Activated naive CD4-positive, alpha-beta T cell (primary cell): ENCODE measurements at regions not wholly inside any gene's neighbourhood (a gene's known extent, or its start where the extent isn't known, plus 50 kb on each side); places are given as distances from the start of the nearest gene placed in this dataset.
"Not testable (repeated sequence)": the region's sequence is repeated elsewhere in the genome, so short reads cannot be mapped to it uniquely, and the experiment has no call there.

Experiments
- DNase-seq, 4 experiments: peaks; one replicate each; lab custom pipeline; 2025; lab: John Stamatoyannopoulos, UW

DNA sequence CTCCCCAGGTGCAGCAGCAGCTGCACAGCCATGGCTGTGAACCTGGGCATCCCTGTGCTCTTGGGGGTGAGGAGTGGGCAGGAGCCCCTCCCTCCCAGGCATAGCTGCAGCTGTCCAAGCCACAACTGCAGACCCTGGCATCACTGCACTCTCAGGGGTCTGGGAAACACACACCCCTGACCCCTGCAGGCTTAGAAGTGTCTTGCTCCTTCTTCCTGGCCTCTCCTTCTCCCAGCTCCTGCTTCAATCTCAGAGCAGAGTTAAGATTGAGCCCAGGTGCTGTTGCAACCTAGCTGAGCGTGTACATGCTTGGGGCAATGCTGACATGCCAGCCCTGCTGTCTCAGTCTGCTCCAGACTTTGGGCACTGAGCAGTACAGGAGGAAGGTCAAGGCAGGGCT is 833.6 kb downstream of the FLRT2 start:
- no peak for DNase-seq

DNA sequence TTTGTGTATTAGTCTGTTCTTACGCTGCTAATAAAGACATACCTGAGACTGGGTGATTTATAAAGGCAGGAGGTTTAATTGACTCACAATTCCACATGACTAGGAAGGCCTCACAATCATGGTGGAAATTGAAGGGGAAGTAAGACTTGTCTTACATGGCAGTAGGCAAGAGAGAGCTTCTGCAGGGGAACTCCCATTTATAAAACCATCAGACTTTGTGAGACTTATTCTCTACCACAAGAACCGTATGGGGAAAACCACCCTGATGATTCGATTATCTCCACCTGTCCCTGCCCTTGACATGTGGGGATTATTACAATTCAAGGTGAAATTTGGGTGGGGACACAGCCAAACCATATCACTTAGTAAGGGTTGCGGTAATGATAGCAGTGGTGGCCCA is 833.1 kb downstream of the FLRT2 start:
- DNase-seq = no peak

DNA sequence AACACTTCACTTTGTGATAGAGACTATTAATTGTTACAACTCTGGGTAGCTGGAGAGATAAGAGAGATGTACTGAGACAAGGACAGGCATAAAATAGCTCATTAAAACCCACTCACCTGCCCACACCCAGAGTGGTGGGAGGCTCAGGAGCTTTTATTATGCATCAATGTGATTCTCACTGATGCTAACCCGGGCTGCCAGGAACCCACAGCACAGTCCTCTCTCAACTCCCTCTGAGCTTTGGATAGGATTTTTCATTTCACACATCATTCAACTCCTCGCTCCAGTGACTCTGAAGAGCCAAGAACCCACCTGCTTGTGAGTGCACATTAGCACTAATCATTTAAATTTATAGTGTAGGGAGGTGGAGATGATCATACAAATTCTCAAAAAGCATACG is 827.9 kb downstream of the FLRT2 start:
- DNase-seq = no peak

DNA sequence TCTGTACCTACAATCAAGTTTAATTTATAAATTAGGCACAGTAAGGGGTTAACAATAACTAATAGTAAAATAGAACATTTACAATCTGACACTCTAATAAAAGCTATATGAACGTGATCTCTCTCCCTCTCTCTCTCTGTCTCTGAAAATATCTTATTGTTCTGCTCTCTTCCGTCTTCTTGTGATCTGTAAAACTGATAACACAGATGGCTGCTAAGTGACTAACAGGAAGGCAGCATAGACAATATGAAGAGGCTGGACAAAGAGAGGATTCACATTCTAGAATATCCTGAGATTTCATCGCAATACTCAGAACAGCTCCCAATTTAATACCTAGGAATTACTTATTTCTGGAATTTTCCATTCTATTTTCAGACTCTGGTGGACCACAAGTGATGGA is 827.2 kb downstream of the FLRT2 start:
- DNase-seq = no peak

DNA sequence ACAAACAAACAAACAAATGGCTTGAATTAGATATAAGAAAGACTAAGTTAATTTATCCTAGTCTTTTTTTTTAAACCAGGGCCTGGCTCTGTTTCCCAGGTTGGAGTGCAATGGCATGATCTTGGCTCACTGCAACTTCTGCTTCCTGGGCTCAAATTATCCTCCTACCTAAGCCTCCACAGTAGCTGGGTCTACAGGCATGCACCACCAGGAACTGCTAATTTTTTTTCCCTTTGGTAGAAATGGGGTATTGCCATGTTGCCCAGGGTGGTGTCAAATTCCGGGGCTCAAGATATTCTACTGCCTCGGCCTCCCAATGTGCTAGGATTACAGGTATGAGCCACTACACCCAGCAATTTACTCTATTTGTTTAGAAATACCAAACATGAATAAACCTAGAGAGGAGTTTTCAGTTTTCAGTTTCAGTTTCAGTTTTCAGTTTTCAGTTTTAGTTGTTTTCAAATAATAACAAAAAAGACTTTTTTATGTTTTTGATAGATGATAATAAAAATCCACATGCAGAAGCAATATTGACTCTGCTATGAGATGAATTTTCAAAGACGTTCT is 817.0 kb downstream of the FLRT2 start:
- DNase-seq = no peak

DNA sequence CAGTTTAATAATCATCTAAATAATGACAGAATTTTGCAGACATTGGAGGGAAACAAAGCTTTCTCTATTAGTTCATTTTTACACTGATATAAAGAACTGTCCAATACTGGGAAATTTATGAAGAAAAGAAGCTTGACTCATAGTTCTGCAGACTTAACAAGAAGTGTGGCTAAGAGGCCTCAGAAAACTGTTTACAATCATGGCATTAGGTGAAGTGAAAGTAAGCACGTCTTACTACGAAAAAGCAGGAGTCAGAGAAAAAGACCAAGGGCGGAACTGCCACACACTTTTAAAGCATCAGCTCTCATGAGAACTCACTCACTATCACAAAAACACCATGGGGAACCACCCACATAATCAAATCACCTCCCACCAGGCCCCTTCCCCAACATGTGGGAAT is 804.4 kb downstream of the FLRT2 start:
- no peak for DNase-seq

DNA sequence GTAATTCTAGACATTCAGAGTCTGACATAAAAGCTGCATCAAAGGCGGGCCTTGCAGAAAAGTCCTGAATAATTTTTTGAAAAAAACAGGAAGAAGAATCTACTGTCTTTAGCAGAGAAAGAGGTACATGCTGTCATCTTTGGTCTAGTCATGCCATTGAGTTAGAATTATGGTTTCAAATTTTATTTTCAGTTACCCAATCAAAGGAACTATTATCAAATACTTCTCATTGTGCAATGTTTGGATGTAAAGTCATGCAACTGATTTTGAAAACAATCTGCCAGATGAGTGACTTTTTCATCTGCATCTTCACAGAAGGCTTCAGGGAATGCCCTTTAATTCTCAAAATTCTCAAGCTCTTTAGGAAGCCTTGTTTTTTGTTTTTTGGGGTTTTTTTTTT is 803.5 kb downstream of the FLRT2 start:
- DNase-seq = no peak

DNA sequence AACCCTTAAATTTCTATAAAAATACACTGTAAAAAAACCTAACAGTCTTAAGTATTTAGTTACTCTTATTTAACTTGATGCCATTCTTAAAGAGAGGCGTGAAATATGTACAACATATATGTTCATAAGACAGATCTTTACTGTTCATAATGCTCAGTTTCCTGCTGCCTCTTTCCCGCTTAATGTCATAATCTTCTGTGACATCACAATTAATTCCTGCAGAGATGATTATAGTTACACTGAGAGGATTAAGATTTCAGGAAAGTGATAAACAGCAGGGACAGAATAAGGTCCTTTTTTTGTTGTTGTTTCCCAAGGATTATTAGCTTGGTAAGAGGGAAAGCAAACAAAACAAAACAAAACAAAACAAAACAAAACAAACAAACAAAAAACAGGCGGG is 801.4 kb downstream of the FLRT2 start:
- no peak for DNase-seq

DNA sequence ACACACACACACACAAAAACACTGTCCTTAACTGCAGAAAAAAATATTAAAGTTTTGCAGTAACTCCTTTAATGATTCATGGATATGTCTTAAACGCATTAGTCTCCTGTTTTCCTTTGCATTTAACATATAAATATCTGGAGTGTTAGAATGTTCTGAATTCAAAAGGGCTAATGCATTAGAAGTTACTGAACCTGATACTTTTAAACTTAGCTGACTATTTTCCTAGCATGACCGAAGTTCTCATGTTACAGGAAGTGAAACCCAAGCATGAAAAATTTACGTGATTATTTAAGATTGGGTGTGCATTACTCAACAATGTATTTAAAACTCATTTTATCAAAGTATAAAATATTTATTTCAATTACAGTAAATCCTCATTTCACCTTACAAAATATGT is 791.2 kb downstream of the FLRT2 start:
- DNase-seq = no peak

DNA sequence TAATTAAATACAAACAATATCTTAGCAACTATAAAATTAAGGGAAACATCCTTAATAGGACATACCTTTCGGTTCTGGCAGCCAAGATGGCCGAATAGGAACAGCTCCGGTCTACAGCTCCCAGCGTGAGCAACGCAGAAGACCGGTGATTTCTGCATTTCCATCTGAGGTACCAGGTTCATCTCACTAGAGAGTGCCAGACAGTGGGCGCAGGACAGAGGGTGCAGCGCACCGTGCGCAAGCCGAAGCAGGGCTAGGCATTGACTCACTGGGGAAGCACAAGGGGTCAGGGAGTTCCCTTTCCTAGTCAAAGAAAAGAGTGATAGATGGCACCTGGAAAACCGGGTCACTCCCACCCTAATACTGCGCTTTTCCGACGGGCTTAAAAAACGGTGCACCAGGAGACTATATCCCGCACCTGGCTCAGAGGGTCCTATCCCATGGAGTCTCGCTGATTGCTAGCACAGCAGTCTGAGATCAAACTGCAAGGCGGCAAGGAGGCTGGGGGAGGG is 782.3 kb downstream of the FLRT2 start:
- DNase-seq = not testable (repeated sequence)

DNA sequence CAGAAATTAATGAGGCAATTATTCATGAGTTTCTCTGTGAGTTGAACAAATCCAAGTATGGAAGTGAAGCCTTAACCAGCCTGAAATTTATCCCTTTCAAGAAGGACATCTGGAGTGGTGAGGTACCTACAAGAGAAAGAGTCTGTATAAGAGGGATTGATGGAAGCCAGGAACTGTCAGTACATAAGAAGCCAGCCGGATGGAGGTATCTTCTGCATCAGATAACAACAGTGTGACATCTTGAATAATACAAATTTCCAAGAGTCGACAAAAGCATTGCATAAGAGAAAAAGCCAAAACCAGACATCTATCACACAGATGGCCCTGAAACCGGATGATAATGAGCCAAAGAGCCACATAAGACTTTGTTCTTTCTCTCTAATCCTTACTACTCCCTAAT is 781.2 kb downstream of the FLRT2 start:
- no peak for DNase-seq

DNA sequence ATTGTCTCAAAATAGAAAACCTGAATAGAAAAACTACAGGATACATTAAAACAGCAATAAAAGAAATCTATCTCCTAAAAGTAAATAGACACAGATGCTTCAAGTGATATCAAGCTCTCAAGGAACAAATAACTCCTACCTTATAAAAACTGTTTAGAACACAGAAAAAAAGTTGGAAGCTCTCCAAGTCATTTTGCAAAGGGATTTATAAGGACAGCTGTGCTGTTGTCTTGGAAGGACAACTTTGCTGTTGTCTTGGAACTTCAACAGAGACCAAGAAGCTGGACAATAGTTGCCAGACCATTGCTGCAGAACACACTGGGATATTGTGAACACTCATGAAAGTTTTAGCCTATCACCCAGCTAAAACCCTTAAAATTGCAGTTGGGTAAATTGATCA is 780.7 kb downstream of the FLRT2 start:
- DNase-seq = no peak

DNA sequence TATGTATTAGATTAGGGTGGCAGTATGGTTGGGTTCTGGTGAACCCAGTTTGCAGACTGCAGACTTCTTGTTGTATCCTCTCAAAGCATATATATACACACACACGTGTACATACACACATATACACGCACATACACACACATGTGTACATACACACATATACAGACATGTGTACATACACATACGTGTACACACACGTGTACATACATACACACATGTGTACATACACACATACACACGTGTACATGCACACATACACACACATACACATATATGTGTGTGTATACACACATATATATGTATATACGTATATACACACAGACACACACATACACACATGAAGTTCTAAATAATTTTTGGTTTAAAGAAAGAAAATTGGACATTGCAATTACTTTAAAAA is 780.2 kb downstream of the FLRT2 start:
- DNase-seq = no peak

DNA sequence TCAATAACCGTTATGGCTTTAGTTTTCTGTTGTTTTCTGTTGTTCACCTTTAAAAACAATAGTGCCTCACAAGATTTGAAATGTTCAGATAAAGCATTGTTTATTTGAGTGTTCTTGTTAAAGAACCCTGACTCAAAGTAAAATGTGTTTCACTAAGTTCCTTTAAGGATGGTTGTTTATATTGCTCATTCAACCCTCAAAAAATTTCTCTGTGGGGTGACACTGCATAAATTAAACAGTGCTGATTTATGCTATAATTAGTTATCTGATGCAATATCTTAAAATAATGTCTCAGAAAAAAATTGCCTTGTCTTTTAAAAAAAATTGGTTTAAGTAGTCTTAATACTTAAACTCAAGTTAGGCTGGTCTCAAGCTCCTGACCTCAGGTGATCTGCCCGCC is 775.1 kb downstream of the FLRT2 start:
- DNase-seq = no peak

DNA sequence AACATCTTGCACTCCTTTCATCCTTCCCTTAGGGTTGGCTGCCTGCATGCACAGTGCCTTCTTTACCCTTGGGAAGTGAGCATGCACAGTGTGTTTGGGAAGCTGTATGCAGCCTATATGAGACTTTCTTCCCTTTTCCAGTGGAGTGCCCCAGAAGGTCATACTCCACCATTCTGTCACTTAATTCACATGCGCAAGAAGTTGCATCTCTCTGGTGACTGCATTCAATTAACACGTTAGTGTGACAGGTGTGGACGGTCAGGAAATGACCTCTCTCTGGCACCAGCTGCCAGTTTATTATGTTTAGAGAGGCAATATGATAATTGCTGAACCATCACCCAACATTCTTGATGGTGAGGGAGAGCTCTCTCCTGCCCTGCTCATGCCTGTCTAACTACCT is 770.0 kb downstream of the FLRT2 start:
- no peak for DNase-seq

DNA sequence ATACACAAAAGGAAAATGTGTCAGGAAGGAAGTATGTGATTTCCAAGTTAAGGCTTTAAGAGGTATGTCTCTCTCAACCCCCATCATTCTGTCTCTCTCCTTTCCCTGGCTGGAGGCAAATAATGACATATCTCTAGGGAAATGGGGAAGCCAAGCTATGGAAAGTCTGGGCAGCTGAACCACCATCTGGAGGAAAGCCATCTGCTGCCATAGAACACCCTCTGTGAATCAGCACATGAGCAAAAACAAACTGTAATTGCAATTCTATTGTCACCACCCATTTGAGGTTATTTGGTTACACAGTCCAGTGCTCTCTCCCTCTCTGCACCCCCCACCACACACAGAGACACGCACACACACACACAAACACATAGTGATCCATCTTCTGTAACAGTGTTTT is 766.2 kb downstream of the FLRT2 start:
- DNase-seq = no peak

DNA sequence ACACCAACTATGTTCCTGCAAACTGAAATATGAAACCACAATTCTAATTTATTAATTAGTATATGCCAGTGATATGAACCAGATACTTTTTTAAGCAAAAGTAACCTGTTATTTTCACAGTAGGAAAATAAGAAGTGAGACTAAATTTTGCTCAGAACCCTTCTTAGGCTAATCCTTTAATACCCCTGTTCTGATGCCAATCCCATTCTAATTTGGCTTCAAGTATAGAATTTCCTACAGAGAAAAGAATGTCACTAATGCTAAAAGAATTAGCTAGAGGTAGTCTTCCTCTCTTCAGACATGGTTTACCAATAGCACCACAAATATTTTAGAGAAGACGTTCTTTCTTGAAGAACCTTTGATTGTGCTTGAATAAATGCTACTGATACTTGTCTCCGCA is 758.4 kb downstream of the FLRT2 start:
- no peak for DNase-seq

DNA sequence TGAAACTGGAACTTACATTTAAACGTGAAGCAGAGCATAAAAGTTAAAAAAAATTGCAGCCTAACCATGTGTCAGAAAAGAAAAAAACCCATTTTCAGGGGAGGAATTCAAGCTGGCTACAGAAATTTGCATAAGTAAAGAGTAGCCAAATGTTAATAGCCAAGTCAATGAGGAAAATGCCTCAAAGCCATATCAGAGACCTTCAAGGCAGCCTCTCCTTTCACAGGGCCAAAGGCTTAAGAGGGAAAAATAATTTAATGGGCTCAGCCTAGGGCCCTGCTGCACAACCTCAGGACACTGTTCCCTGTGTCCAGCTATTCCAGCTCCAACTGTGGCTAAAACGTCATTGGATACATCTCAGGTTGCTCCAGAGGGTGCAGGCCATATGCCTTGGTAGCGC is 749.5 kb downstream of the FLRT2 start:
- DNase-seq = no peak

DNA sequence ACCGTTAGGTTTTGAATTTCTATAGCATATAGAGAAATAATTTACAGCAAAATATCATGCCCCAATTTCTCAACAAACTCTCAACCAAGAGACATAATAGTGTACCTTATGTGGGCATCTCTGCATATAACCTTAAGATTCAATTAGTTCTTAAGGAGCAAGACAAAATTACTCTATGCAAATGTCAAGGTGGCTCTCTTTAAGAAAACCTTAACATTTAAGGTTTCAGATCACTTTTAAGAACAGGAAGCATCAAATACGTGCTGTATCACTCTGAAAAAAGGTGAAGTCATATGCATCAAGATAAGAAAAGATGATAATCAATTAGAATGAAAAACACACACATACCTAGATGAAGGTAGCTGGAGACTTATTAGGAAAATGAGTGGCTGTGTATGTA is 728.0 kb downstream of the FLRT2 start:
- no peak for DNase-seq

DNA sequence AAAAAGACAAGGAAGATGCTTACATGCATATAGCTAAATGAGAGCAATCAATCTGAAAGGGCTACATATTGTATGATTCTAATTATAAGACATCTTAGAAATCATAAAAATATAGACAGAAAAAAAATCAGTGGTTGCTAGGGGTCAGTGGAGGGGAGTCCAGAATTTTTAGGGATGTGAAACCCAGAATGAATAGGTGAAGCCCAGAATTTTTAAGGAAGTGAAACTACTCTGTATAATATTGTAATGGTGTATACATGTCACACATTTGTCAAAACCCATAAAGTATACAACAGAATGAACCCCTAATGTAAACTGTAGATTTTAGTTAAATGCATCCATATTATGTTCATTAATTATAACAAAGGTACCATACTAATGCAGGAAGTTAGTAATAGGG is 713.2 kb downstream of the FLRT2 start:
- no peak for DNase-seq

DNA sequence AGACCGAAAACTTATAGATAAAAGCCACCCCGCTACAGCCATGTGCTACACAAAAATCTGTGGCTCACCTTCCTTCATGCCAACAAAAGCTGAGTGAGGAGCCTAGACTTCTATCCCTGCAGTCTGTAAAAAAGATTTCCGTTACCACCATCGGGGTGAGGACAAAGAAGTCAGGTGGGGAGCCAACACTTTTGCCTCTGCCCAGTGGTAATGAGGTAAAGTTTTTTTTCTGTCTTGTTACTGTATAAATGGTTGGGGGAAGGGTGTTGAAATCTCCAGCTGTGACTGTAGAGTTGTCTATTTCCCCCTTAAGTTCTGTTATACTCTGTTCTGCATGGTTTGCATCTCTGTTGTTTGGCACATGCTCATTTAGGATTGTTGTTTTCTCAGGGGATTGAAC is 707.8 kb downstream of the FLRT2 start:
- DNase-seq = no peak

DNA sequence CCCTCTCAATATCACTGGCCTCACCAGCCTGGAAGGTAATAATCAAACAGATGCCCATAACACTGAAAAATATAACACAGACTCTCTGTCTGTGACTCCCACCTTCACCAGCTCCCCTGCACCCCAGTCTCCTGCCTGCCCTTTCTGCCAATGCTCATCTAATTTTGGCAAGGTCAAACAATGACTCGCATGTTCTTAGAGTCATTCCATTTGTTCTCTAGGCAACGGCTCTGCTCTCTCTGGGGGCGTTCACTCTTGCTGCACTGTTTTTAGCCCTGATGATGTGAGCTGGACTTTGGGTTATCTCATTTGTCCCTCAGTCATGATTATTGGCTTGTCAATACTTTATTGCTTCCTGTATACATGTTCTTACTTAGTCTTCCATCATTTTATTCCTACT is 691.8 kb downstream of the FLRT2 start:
- DNase-seq = no peak

DNA sequence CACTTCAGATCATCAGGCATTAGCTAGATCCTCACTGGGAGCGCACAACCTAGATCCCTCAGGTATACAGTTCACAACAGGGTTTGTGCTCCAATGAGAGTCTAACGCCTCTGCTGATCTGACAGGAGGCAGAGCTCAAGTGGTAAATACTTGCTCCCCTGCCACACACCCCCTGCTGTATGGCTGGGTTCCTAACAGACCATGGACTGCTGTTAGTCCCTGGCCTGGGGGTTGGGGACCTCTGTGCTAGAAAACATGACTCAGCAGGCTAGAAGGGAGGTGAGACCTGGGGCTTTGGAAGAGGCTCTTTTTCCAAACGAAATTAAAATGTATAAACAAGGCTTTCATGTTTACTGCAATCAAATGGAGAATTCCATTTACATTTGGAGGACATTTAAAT is 691.1 kb downstream of the FLRT2 start:
- DNase-seq = no peak

DNA sequence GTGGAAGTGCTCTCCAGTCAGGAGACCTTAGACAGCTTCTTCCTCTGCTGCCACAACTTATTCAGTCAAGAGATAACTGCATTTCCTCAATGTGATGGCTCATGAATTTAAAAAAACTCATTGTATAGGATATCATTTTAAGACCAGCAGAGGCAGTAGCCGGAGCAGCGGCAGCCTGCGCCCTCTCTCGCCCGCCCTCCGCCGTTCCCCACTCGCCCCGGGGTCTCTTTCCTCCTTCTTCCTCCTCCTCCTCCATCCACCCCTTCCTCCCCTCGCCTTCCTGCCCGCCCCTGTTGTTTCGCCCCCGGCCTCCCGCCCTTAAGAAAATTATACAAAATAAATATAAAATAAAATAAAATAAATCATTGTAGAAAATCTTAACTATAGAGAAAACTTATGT is 687.6 kb downstream of the FLRT2 start:
- DNase-seq = no peak

DNA sequence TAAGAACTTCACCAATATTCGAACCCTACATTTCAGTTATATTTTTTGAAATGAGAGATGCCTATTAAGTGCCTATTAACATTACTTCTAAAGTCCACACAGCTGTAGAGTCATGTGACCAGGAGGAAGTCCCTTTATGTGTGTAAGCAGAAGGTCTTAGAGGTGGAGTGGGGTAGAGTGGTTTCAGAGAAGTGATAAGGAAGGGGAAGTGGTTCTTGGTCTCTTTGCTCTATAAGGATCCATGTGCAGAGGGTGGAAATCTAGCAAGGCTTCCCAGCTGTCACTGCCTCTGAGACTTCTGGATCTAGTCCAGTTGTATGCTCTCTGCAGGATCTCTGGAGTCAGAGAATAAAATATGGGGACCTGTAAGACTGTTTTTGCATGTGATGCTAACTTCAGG is 673.9 kb downstream of the FLRT2 start:
- DNase-seq = no peak
